Retinal pigment epithelial cell (primary cell): ENCODE measurements at regions not wholly inside any gene's neighbourhood (a gene's known extent, or its start where the extent isn't known, plus 50 kb on each side); places are given as distances from the start of the nearest gene placed in this dataset.

Source experiments
- DNase-seq: peaks from one replicate; pipeline ENCODE4 v3.0.0-alpha.2; 2010; ENCODE audit warnings: low read depth
- H3K4me3 ChIP-seq: 2 replicates; pipeline ENCODE4 v1.5.1; 2011; ENCODE audit warnings: mild to moderate bottlenecking, low read length, control low read depth, moderate library complexity
- CTCF ChIP-seq: conservative IDR thresholded peaks from 2 replicates; pipeline ENCODE4 v1.5.1; 2011; ENCODE audit warnings: low read depth, low read length, control low read depth, inconsistent platforms

GRCh38 chr6:98634569-98634968 is 199.8 kb upstream of the POU3F2 start:
- no peak for TF ChIP-seq CTCF
- H3K4me3 ChIP-seq, result no peak overlapping the region
- no peak for DNase-seq

- H3K4me3 ChIP-seq, result no peak overlapping the region
- DNase-seq, result no peak
- no peak for TF ChIP-seq CTCF
These were observed 199.2 kb upstream of the POU3F2 start for GRCh38 chr6:98635191-98635590.

DNA sequence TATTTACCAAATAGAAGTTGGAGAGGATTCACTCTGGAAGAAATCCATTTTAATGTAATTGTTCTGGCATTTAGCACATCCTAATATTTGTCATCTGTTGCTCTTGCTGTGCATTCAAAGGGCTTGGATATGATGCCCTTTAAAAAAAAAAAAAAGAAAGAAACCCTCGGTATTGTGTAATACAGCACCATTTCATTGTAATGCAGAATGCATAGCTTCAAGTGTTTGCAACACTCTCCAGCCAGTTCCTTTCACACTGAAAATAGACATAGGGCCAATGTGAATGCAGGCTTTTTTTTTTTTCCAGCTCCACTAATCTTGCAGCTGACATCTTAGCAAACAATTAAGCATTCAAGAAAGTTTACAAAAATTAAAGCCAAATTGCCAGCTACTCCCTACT is 197.4 kb upstream of the POU3F2 start:
- DNase-seq, result no peak
- TF ChIP-seq CTCF, result no peak
- H3K4me3 ChIP-seq, result no peak overlapping the region

GRCh38 chr6:98639089-98639635 is 195.2 kb upstream of the POU3F2 start:
- no peak overlapping the region for H3K4me3 ChIP-seq
- no peak for TF ChIP-seq CTCF
- no peak for DNase-seq

GRCh38 chr6:98640366-98640765 is 194.0 kb upstream of the POU3F2 start:
- no peak overlapping the region for H3K4me3 ChIP-seq
- TF ChIP-seq CTCF, result no peak
- no peak for DNase-seq

GRCh38 chr6:98641949-98642719 is 192.2 kb upstream of the POU3F2 start:
- no peak for TF ChIP-seq CTCF
- DNase-seq, result no peak
- no peak overlapping the region for H3K4me3 ChIP-seq

GRCh38 chr6:98644063-98644462 is 190.3 kb upstream of the POU3F2 start:
- H3K4me3 ChIP-seq, result no peak overlapping the region
- no peak for DNase-seq
- TF ChIP-seq CTCF, result no peak
